HEK293T (cell line): ENCODE measurements at regions not wholly inside any gene's neighbourhood (a gene's known extent, or its start where the extent isn't known, plus 50 kb on each side); places are given as distances from the start of the nearest gene placed in this dataset.

ENCODE experiments used
- CTCF ChIA-PET: fragments of 350-600 bp; formaldehyde crosslinking; extraction: SDS; loops from one replicate; lab custom pipeline; 2021; ENCODE audit warnings: antibody characterized with exemption, inconsistent platforms; lab: Yijun Ruan, JAX
- POLR2A ChIA-PET: fragments of 350-600 bp; formaldehyde crosslinking; extraction: SDS; loops from one replicate; lab custom pipeline; 2020; ENCODE audit warnings: antibody characterized with exemption, inconsistent platforms; lab: Yijun Ruan, JAX
- DNase-seq: peaks from one replicate; pipeline ENCODE4 v3.0.0; 2012; ENCODE audit warnings: mixed read lengths; ENCODE audit errors: extremely low spot score
- ARNT ChIP-seq: fragments of 450-650 bp; IDR thresholded peaks from 2 replicates; pipeline ENCODE4 v1.6.1; 2017; ENCODE audit warnings: mild to moderate bottlenecking
- BHLHE40 ChIP-seq: fragments of 450-650 bp; IDR thresholded peaks from 2 replicates; pipeline ENCODE4 v1.6.1; 2016; ENCODE audit warnings: mild to moderate bottlenecking, moderate library complexity, borderline replicate concordance
- CTBP1 ChIP-seq: fragments of 450-650 bp; IDR thresholded peaks from 2 replicates; pipeline ENCODE4 v1.6.1; 2016; ENCODE audit warnings: borderline replicate concordance
- ELF4 ChIP-seq: fragments of 450-650 bp; IDR thresholded peaks from 2 replicates; pipeline ENCODE4 v1.6.1; 2017; ENCODE audit warnings: antibody characterized with exemption
- FOXA1 ChIP-seq: fragments of 450-650 bp; IDR thresholded peaks from 2 replicates; pipeline ENCODE4 v1.6.1; 2016; ENCODE audit warnings: mild to moderate bottlenecking
- FOXK2 ChIP-seq: fragments of 450-650 bp; IDR thresholded peaks from 2 replicates; pipeline ENCODE4 v1.6.1; 2016; ENCODE audit warnings: mild to moderate bottlenecking
- FOXM1 ChIP-seq: fragments of 450-650 bp; IDR thresholded peaks from 2 replicates; pipeline ENCODE4 v1.6.1; 2017; ENCODE audit warnings: mild to moderate bottlenecking, borderline replicate concordance
- HDGF ChIP-seq: fragments of 450-650 bp; IDR thresholded peaks from 2 replicates; pipeline ENCODE4 v1.6.1; 2017; ENCODE audit warnings: antibody characterized with exemption, borderline replicate concordance
- L3MBTL2 ChIP-seq: fragments of 450-650 bp; conservative IDR thresholded peaks from 2 replicates; pipeline ENCODE4 v1.6.1; 2016; ENCODE audit warnings: mild to moderate bottlenecking
- LEF1 ChIP-seq: fragments of 450-650 bp; IDR thresholded peaks from 2 replicates; pipeline ENCODE4 v1.6.1; 2017; ENCODE audit warnings: mild to moderate bottlenecking, borderline replicate concordance
- NFRKB ChIP-seq: fragments of 450-650 bp; IDR thresholded peaks from 2 replicates; pipeline ENCODE4 v1.6.1; 2016; ENCODE audit warnings: mild to moderate bottlenecking, moderate library complexity
- SP1 ChIP-seq: fragments of 450-650 bp; IDR thresholded peaks from 2 replicates; pipeline ENCODE4 v1.6.1; 2017
- SUZ12 ChIP-seq: fragments of 450-650 bp; IDR thresholded peaks from 2 replicates; pipeline ENCODE4 v1.6.1; 2016; ENCODE audit warnings: mild to moderate bottlenecking
- TARDBP ChIP-seq: fragments of 450-650 bp; IDR thresholded peaks from 2 replicates; pipeline ENCODE4 v1.6.1; 2016
- ZNF384 ChIP-seq: fragments of 450-650 bp; IDR thresholded peaks from 2 replicates; pipeline ENCODE4 v1.6.1; 2016
- TF ChIP-seq, protein P1 (sequence below): fragments of 450-650 bp; IDR thresholded peaks from 2 replicates; pipeline ENCODE4 v1.6.1; 2016

DNA sequence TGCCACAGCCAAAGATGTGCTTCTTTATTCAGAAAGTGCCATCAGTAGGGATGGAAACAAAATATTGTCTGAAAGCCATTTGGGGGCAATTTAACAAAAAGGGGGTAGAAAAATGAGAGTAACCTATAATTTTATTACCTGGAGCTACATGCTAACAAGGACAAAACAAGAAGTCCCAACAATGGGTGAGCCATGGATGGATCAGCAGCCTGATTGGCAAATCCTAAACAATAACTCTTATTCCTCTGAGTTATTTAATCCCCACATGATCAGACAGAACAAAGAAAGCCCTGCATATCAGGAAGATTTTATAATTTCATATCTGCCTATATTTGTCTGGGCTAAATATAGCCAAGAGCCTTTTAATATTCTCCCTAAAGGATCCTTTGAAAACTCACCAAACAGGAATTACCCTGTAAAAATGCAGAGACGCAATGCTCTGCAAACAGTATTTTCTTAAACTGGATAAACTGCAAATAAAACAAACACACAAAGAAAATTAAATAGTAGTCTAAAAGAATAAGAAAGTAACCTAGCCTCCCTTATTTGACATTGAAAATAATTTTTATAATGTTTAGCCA lies 483.4 kb downstream of the ZNF608 start:
- ChIA-PET POLR2A (no interaction called here), CTCF (no interaction called here)
- no peak for DNase-seq
- no peak for TF ChIP-seq BHLHE40
- no peak for TF ChIP-seq CTBP1
- TF ChIP-seq, protein P1, sequence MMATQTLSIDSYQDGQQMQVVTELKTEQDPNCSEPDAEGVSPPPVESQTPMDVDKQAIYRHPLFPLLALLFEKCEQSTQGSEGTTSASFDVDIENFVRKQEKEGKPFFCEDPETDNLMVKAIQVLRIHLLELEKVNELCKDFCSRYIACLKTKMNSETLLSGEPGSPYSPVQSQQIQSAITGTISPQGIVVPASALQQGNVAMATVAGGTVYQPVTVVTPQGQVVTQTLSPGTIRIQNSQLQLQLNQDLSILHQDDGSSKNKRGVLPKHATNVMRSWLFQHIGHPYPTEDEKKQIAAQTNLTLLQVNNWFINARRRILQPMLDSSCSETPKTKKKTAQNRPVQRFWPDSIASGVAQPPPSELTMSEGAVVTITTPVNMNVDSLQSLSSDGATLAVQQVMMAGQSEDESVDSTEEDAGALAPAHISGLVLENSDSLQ, result no peak
- no peak for TF ChIP-seq ARNT
- no peak for TF ChIP-seq NFRKB
- no peak for TF ChIP-seq HDGF
- no peak for TF ChIP-seq SUZ12

DNA sequence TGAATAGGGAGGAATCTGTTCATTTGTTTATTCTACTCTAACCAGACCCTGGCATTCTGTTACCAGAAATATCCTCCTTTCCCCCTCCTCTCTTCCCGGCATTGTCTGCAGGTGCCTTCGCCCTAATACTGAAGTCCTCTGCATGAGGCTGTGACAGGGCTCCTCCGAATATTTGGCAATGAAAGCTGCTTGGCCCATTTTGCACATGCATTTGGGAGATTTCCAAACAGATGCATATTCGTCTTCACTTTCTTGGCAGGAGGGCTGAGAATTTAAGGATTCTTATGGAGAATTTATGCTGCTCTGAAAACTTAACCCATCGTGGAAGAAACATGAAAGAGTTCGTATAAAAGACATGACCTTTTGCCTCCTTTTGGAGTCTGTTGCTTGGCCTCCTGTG lies 484.0 kb downstream of the ZNF608 start:
- CTCF ChIA-PET, result no interaction called here
- POLR2A ChIA-PET, result no interaction called here
- TF ChIP-seq FOXK2, result no peak
- no peak for TF ChIP-seq LEF1
- no peak for TF ChIP-seq CTBP1
- no peak for DNase-seq

DNA sequence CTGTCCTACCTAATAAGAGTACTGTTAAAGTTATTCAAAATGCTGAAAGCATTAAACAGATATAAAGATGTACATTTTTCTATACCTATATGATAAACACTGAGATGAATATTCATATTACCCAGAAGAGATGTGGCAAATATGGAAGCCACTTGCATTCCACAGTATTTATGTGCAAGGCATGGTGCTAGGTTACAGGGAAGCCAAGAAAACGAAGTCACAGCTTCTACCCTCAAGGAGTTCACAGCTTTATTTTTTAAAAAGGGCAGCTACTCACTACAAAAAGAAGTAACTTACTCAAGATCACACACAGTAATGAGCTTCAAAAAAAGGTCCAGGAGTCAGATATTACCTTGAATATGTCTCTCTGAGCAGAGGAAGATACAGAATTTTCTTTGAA lies 484.6 kb downstream of the ZNF608 start:
- TF ChIP-seq FOXM1 (no peak), CTBP1 (no peak), ELF4 (no peak), LEF1 (no peak), BHLHE40 (no peak)
- ChIA-PET POLR2A (no interaction called here), CTCF (no interaction called here)
- DNase-seq, result no peak

DNA sequence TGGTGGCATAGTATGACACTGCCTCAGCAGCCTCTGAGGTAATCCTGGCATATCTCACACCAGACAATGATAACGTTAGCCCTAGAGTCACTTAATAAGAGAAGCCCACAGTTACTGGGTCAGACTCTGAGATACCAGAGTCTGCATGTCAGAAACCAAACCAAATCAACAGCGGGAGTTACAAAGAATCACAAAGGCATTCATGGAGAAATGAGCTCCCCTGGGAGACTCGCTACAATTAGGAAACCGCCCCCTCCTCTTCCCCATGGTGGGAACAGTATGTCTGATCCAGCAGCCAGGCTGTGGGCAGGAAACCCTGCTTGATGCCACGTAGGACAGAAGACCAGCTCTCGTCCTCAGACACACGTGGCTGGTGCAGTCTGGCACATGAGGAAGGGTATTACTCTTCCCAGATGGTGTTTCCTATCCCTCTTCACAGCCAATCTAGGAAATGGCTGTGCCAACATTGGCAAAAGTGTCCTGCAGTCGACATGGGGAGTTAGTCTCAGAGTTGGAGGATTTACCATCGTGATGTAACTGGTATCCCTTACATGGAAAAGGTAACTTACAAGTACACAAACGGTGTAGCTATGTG lies 485.4 kb downstream of the ZNF608 start:
- TF ChIP-seq SP1, result no peak
- no peak for TF ChIP-seq FOXM1
- no peak for TF ChIP-seq ZNF384
- TF ChIP-seq BHLHE40, result no peak
- TF ChIP-seq, protein P1, result no peak
- no peak for TF ChIP-seq CTBP1
- no peak for TF ChIP-seq HDGF
- no peak for TF ChIP-seq ELF4
- no peak for TF ChIP-seq TARDBP
- no peak for DNase-seq
- CTCF ChIA-PET, result no interaction called here
- POLR2A ChIA-PET, result no interaction called here

DNA sequence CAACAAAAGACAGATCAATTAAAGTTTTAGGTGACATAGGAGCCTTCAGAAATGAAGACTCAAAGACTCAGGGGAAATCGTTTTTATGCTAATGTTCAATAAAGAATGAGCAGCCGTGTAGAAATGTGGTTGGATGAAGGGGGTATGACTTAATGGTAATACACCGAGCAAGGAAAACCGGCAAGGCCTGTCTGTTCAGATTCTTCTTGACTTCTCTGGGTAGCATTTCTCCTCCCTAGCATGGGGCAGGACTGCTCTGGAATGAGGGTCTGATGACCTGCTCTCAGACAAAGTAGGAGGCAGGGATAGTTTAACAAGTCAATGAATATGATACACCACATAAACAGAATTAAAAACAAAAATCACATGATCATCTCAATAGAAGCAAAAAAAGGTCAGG lies 487.4 kb downstream of the ZNF608 start:
- ChIA-PET POLR2A (no interaction called here), CTCF (no interaction called here)
- DNase-seq, result no peak
- TF ChIP-seq L3MBTL2 (no peak), BHLHE40 (no peak), NFRKB (no peak), FOXM1 (no peak), ELF4 (no peak), ARNT (no peak), CTBP1 (no peak), FOXA1 (no peak), LEF1 (no peak), SUZ12 (no peak), ZNF384 (no peak), HDGF (no peak)

DNA sequence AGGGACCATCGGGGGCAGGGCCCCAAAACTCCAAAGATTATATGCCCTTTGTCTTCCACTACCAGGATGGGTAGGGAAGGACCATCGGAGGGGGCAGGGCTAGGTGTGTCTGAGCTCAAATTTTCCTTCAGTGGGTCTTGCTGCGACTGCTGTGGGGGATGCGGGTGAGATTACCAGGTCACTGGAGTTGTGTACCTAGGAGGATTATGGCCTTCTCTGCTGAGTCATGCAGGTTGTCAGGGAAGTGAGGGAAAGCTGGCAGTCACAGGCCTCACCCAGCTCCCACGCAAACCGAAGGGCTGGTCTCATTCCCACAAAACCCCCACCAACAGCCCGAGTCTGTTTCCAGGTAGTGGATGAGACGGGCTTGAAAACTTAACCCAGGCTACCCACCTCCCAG lies 489.4 kb downstream of the ZNF608 start:
- ChIA-PET POLR2A (no interaction called here), CTCF (no interaction called here)

More for the DNA sequence above, 489.4 kb downstream of the ZNF608 start:
- TF ChIP-seq FOXA1 (no peak), SP1 (no peak), CTBP1 (no peak), TARDBP (no peak), ARNT (no peak), ELF4 (no peak), BHLHE40 (no peak), FOXM1 (no peak), SUZ12 (no peak), L3MBTL2 (no peak), LEF1 (no peak)
- TF ChIP-seq, protein P1, result no peak
- DNase-seq, result no peak
